LNCAP (cell line): ENCODE measurements at regions not wholly inside any gene's neighbourhood (a gene's known extent, or its start where the extent isn't known, plus 50 kb on each side); places are given as distances from the start of the nearest gene placed in this dataset.

Experiments
- TF ChIP-seq, protein P1 (sequence below): fragments of 450-650 bp; IDR thresholded peaks from 2 replicates; pipeline ENCODE4 v1.5.1; 2017; ENCODE audit warnings: mild to moderate bottlenecking

DNA sequence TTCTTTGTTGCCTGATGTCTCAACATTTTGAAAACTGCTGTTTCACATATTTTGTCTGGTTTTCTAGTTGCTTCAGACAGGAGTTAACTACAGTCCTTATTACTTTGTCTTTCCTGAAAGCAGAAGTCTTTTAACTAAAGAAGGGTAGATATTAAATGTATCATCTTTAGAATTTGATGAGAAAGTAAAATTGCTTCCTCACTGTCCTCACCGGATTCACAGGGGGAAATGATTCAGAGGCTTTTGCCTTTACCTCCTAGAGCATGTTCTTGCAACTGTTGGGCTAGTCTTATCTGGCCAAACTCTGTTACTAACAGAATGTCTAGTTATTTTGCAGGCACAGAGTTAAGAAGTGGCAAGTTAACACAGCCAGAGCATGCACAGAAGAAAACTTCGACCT, 107.2 kb upstream of the VAV3 start:
- TF ChIP-seq, protein P1, sequence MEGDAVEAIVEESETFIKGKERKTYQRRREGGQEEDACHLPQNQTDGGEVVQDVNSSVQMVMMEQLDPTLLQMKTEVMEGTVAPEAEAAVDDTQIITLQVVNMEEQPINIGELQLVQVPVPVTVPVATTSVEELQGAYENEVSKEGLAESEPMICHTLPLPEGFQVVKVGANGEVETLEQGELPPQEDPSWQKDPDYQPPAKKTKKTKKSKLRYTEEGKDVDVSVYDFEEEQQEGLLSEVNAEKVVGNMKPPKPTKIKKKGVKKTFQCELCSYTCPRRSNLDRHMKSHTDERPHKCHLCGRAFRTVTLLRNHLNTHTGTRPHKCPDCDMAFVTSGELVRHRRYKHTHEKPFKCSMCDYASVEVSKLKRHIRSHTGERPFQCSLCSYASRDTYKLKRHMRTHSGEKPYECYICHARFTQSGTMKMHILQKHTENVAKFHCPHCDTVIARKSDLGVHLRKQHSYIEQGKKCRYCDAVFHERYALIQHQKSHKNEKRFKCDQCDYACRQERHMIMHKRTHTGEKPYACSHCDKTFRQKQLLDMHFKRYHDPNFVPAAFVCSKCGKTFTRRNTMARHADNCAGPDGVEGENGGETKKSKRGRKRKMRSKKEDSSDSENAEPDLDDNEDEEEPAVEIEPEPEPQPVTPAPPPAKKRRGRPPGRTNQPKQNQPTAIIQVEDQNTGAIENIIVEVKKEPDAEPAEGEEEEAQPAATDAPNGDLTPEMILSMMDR, result no peak

DNA sequence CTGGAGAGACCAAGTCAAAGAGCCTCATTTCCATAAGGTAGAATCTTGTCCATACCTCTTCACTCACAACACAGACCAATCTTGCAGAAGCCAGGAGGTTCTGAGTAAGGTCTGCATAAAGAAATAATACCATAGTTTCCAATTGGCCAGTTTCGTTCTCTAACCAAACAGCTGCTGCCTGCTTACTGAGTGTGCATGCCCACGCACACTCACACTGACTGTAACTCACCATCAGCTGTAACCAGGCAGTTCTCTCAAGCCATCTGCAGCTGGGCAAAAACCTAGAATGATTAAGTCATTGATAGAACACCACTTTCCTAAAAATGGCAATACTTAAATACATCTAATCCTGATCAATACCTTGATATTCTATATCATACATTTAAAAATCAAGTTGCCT, 106.6 kb upstream of the VAV3 start:
- TF ChIP-seq, protein P1, result no peak

- TF ChIP-seq, protein P1, result no peak
These were observed 105.7 kb upstream of the VAV3 start for GRCh38 chr1:108070662-108071061.

GRCh38 chr1:108067884-108068540, 103.0 kb upstream of the VAV3 start:
- TF ChIP-seq, protein P1, result no peak

- TF ChIP-seq, protein P1, result no peak
These were observed 101.8 kb upstream of the VAV3 start for GRCh38 chr1:108066808-108067207.

GRCh38 chr1:108064255-108064654, 99.3 kb upstream of the VAV3 start:
- TF ChIP-seq, protein P1, result no peak

DNA sequence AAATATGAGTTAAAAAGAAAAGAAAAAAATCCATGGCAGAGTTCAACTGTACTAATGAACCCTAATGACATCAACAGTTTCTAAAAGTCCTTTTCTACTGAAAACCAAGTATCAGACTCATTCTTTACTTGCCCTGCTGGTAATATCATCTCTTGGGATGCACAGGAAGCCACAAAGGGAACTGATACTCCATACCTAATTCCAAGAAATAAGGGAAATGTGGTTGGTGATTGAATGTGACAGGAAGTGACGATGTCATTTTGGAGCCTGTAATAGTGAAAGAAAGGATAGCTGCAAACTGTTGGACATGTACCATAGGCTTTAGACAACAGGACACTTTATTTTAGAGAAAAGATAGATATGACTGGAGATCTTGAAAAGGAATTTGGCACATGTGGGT, 98.7 kb upstream of the VAV3 start:
- TF ChIP-seq, protein P1, result no peak

DNA sequence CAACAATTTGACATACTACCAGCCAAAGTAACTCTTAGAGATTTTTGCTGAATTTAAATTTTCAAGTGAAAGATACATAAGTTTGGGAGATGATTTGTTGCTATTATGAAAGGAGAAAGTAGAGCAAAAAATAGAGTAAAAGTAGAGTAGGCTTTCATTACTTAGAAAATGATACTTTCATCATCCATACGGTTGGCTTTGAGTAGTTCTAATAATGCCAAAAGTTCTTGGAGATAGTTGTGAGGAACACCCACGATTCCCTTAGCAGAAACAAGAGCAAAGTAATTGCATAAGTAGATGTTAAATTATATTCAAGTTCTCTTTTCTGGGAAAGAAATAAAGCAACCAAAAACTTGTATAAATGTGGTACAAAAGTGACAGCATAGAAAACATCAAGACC, 95.0 kb upstream of the VAV3 start:
- TF ChIP-seq, protein P1, result no peak
